ENCODE measurements at regions not wholly inside any gene's neighbourhood (a gene's known extent, or its start where the extent isn't known, plus 50 kb on each side); places are given as distances from the start of the nearest gene placed in this dataset.

DNA sequence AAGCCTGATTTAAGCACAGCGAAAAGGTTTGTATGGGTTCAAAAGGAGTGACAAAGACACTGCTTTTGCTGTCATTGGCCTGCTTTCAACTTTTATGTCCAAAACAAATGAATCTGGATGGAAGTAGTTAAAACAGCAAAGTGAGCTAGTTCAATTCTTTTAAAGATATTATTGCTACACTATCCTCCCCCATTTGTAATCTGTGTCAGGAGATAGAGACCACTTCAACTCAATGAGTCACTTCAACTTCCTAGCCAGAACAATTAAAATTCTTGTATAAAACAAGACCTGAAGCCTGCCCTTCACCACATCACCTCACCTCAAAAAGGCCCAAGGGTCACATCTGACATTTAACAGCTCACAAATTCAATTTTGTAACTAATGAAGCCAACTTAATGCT is 364.1 kb upstream of the LYPLAL1 start:
- no peak for TF ChIP-seq POLR2A (IDR thresholded peaks at IDR 0.05; ENCODE audit: low read length)
- no peak for TF ChIP-seq GATA1 (IDR thresholded peaks at IDR 0.05; ENCODE audit: low read depth, low read length)
